Caco-2 (cell line): ENCODE measurements at regions not wholly inside any gene's neighbourhood (a gene's known extent, or its start where the extent isn't known, plus 50 kb on each side); places are given as distances from the start of the nearest gene placed in this dataset.

Source experiments
- BruUV-seq: library from RNA; stranded (reverse); fragments of 400-500 nt; replicated peaks from 2 replicates; lab custom pipeline; 2021; lab: Mats Ljungman, UMichigan
- CTCF ChIA-PET: fragments of 300-600 bp; sonication (Branson Sonifier 250); formaldehyde crosslinking; loops from one replicate; lab custom pipeline; 2022; ENCODE audit warnings: antibody characterized with exemption; lab: Charles Lee
- POLR2A ChIA-PET: fragments of 300-600 bp; sonication (Branson Sonifier 250); formaldehyde crosslinking; loops from one replicate; lab custom pipeline; 2022; ENCODE audit warnings: antibody characterized with exemption; lab: Charles Lee
- DNase-seq, 2 experiments: peaks; one replicate each; pipeline versions ENCODE4 v3.0.0 to v3.0.0-alpha.2; 2020 to 2022
- H3K27me3 ChIP-seq: replicated peaks from 2 replicates; pipeline ENCODE4 v1.6.0; 2011; ENCODE audit warnings: low read length; ENCODE audit not compliant: control insufficient read depth, insufficient read depth
- H3K36me3 ChIP-seq: 2 replicates; pipeline ENCODE4 v1.5.1; 2011; ENCODE audit warnings: low read length; ENCODE audit not compliant: control insufficient read depth, insufficient read depth
- H3K4me1 ChIP-seq: fragments of 250-450 bp; sonication (Bioruptor Pico); 2 replicates; pipeline ENCODE4 v1.5.1; 2020; ENCODE audit warnings: mild to moderate bottlenecking
- H3K4me3 ChIP-seq: 2 replicates; pipeline ENCODE4 v1.5.1; 2011; ENCODE audit warnings: low read depth, mild to moderate bottlenecking, control low read depth, low read length
- H3K9me3 ChIP-seq: fragments of 250-450 bp; sonication (Bioruptor Pico); 2 replicates; pipeline ENCODE4 v1.5.1; 2020; ENCODE audit warnings: mild to moderate bottlenecking, moderate library complexity
- H3K27ac Mint-ChIP-seq: one replicate; pipeline ENCODE4 v1.8.0; 2022; ENCODE audit warnings: mixed read lengths; ENCODE audit not compliant: unreplicated experiment
- H3K27me3 Mint-ChIP-seq: one replicate; pipeline ENCODE4 v1.8.0; 2022; ENCODE audit warnings: mixed read lengths; ENCODE audit not compliant: insufficient read depth, unreplicated experiment
- H3K36me3 Mint-ChIP-seq: one replicate; pipeline ENCODE4 v1.8.0; 2022; ENCODE audit warnings: mild to moderate bottlenecking, mixed read lengths; ENCODE audit not compliant: insufficient read depth, unreplicated experiment
- H3K4me1 Mint-ChIP-seq: one replicate; pipeline ENCODE4 v1.8.0; 2022; ENCODE audit warnings: low read depth, mixed read lengths; ENCODE audit not compliant: unreplicated experiment
- H3K4me3 Mint-ChIP-seq: one replicate; pipeline ENCODE4 v1.8.0; 2022; ENCODE audit warnings: mild to moderate bottlenecking, moderate library complexity, mixed read lengths; ENCODE audit not compliant: unreplicated experiment
- H3K9me3 Mint-ChIP-seq: one replicate; pipeline ENCODE4 v1.8.0; 2022; ENCODE audit warnings: mixed read lengths; ENCODE audit not compliant: unreplicated experiment
- intact Hi-C: fragments of 100-400 bp; cut with micrococcal nuclease; formaldehyde crosslinking; loops from one replicate; pipeline ENCODE4 v1.10.0; 2022; ENCODE audit not compliant: unreplicated experiment
- TF ChIP-seq, protein P1 (sequence below), 2 experiments: fragments of 200-600 bp in 1 of 2; IDR thresholded peaks; 1 replicate in 1 of 2; 2 replicates in 1 of 2; pipeline versions ENCODE4 v1.5.1 to v1.8.0; 2011 to 2022; ENCODE audit warnings: antibody characterized with exemption in 1 of 2, control low read depth in 1 of 2, inconsistent platforms in 1 of 2, low read depth in 1 of 2, low read length in 1 of 2, mild to moderate bottlenecking in 1 of 2, moderate library complexity in 1 of 2; ENCODE audit not compliant: insufficient read depth in 1 of 2, severe bottlenecking in 1 of 2, unreplicated experiment in 1 of 2

GRCh38 chr5:161602736-161603135 lies 56.2 kb upstream of the GABRB2 start:
- ChIA-PET CTCF (no interaction called here), POLR2A (no interaction called here)
- Histone ChIP-seq H3K27me3 (no peaks in the 10 kb centered on the region), H3K4me3 (no peak overlapping the region), H3K9me3 (no peaks in the 10 kb centered on the region), H3K36me3 (no peaks in the 10 kb centered on the region), H3K4me1 (no peaks in the 10 kb centered on the region)
- TF ChIP-seq, protein P1, sequence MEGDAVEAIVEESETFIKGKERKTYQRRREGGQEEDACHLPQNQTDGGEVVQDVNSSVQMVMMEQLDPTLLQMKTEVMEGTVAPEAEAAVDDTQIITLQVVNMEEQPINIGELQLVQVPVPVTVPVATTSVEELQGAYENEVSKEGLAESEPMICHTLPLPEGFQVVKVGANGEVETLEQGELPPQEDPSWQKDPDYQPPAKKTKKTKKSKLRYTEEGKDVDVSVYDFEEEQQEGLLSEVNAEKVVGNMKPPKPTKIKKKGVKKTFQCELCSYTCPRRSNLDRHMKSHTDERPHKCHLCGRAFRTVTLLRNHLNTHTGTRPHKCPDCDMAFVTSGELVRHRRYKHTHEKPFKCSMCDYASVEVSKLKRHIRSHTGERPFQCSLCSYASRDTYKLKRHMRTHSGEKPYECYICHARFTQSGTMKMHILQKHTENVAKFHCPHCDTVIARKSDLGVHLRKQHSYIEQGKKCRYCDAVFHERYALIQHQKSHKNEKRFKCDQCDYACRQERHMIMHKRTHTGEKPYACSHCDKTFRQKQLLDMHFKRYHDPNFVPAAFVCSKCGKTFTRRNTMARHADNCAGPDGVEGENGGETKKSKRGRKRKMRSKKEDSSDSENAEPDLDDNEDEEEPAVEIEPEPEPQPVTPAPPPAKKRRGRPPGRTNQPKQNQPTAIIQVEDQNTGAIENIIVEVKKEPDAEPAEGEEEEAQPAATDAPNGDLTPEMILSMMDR (IDR thresholded peaks at IDR 0.05; ENCODE audit: insufficient read depth in 1 of 2, low read depth in 1 of 2, low read length in 1 of 2, severe bottlenecking in 1 of 2, unreplicated experiment in 1 of 2), result no peak
- BruUV-seq, result no TSS peak
- Mint-ChIP-seq H3K4me3 (no peak overlapping the region), H3K9me3 (no peaks in the 10 kb centered on the region), H3K4me1 (no peaks in the 10 kb centered on the region), H3K27me3 (no peaks in the 10 kb centered on the region), H3K36me3 (no peaks in the 10 kb centered on the region), H3K27ac (no peak overlapping the region)
- no peak for DNase-seq
- intact Hi-C loops, result no loop called here

GRCh38 chr5:161600156-161600555 lies 53.6 kb upstream of the GABRB2 start:
- Mint-ChIP-seq H3K4me1 (no peaks in the 10 kb centered on the region), H3K9me3 (no peaks in the 10 kb centered on the region), H3K27ac (no peak overlapping the region), H3K27me3 (no peaks in the 10 kb centered on the region), H3K4me3 (no peak overlapping the region), H3K36me3 (no peaks in the 10 kb centered on the region)
- no peaks in the 10 kb centered on the region for H3K36me3 ChIP-seq
- H3K9me3 ChIP-seq, result no peaks in the 10 kb centered on the region
- H3K27me3 ChIP-seq, result no peaks in the 10 kb centered on the region
- BruUV-seq, result no TSS peak
- H3K4me3 ChIP-seq, result no peak overlapping the region
- ChIA-PET CTCF (no interaction called here), POLR2A (no interaction called here)
- no peak for DNase-seq
- no peaks in the 10 kb centered on the region for H3K4me1 ChIP-seq
- TF ChIP-seq, protein P1 (IDR thresholded peaks at IDR 0.05; ENCODE audit: insufficient read depth in 1 of 2, low read depth in 1 of 2, low read length in 1 of 2, severe bottlenecking in 1 of 2, unreplicated experiment in 1 of 2), result no peak
- intact Hi-C loops, result no loop called here

DNA sequence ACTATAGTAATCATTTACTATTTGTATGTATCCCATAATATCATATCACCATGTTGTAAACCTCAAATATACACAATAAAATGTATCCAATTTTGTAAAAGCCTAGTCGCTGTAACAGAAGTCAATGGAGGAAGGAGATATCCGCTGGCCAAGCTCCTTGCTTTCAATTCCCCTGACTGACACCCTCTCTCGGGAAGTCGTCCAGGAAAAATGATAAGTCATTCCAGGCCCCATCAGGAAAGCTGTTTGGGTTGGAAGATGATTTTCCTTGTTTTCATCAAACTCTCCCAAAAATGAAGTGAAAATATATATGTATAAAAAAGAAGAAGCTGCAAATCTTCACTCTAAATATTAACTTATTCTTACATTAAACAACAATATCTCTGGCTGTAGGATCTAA lies 52.2 kb upstream of the GABRB2 start:
- Histone ChIP-seq H3K9me3 (no peaks in the 10 kb centered on the region), H3K36me3 (no peaks in the 10 kb centered on the region), H3K4me1 (no peaks in the 10 kb centered on the region), H3K4me3 (no peak overlapping the region), H3K27me3 (no peaks in the 10 kb centered on the region)
- Mint-ChIP-seq H3K36me3 (no peaks in the 10 kb centered on the region), H3K9me3 (no peaks in the 10 kb centered on the region), H3K4me3 (no peak overlapping the region), H3K27me3 (peaks cover 3% of the 10 kb centered on the region), H3K27ac (no peak overlapping the region), H3K4me1 (no peaks in the 10 kb centered on the region)
- POLR2A ChIA-PET, result no interaction called here
- intact Hi-C loops, result no loop called here
- TF ChIP-seq, protein P1 (IDR thresholded peaks at IDR 0.05; ENCODE audit: insufficient read depth in 1 of 2, low read depth in 1 of 2, low read length in 1 of 2, severe bottlenecking in 1 of 2, unreplicated experiment in 1 of 2), result no peak
- DNase-seq, result no peak
- CTCF ChIA-PET, result no interaction called here
- BruUV-seq, result no TSS peak
